ENCODE measurements at regions not wholly inside any gene's neighbourhood (a gene's known extent, or its start where the extent isn't known, plus 50 kb on each side); places are given as distances from the start of the nearest gene placed in this dataset.
"Not testable (repeated sequence)": the region's sequence is repeated elsewhere in the genome, so short reads cannot be mapped to it uniquely, and the experiment has no call there.

- no peak for DNase-seq
These were observed 68.7 kb upstream of the EDIL3 start for GRCh38 chr5:84453405-84453804.

- no peak for DNase-seq
These were observed 66.1 kb upstream of the EDIL3 start for GRCh38 chr5:84450617-84451414.

GRCh38 chr5:84445049-84445685 is 60.5 kb upstream of the EDIL3 start:
- no peak for DNase-seq

GRCh38 chr5:84438456-84438855 is 53.8 kb upstream of the EDIL3 start:
- DNase-seq, result no peak

- DNase-seq, result no peak
These were observed 53.1 kb upstream of the EDIL3 start for GRCh38 chr5:84437673-84438315.

- DNase-seq, result no peak
These were observed 52.2 kb upstream of the EDIL3 start for GRCh38 chr5:84436866-84437265.

GRCh38 chr5:84435861-84436346 is 51.2 kb upstream of the EDIL3 start:
- DNase-seq, result not testable (repeated sequence)

Data from retina (tissue), 1 donor.